SK-N-SH (cell line): ENCODE measurements at regions not wholly inside any gene's neighbourhood (a gene's known extent, or its start where the extent isn't known, plus 50 kb on each side); places are given as distances from the start of the nearest gene placed in this dataset.

Source experiments
- EP300 ChIP-seq, 2 experiments: IDR thresholded peaks; 2 replicates each; pipeline versions ENCODE4 v1.4.0 to v1.6.1; 2012; ENCODE audit warnings: borderline replicate concordance in 1 of 2, low read depth in 1 of 2, low read length in 1 of 2
- FOXJ3 ChIP-seq: sonication (generic); formaldehyde crosslinking; IDR thresholded peaks from 2 replicates; pipeline ENCODE4 v1.5.1; 2020; ENCODE audit warnings: mild to moderate bottlenecking, missing genetic modification reagents
- POLR2AphosphoS5 ChIP-seq: IDR thresholded peaks from 2 replicates; pipeline ENCODE4 v1.6.1; 2012; ENCODE audit warnings: low read depth, low read length
- RFX5 ChIP-seq: IDR thresholded peaks from 2 replicates; pipeline ENCODE4 v1.6.1; 2012; ENCODE audit warnings: mild to moderate bottlenecking, improper control_type of control experiment, low read length
- TF ChIP-seq, protein P1 (sequence below): fragments of 200-600 bp; sonication (generic); IDR thresholded peaks from 2 replicates; pipeline ENCODE4 v1.6.1; 2017; ENCODE audit warnings: antibody characterized with exemption, mild to moderate bottlenecking, moderate library complexity

GRCh38 chr5:89769975-89770374 lies 639.6 kb downstream of the CETN3 start:
- TF ChIP-seq, protein P1, sequence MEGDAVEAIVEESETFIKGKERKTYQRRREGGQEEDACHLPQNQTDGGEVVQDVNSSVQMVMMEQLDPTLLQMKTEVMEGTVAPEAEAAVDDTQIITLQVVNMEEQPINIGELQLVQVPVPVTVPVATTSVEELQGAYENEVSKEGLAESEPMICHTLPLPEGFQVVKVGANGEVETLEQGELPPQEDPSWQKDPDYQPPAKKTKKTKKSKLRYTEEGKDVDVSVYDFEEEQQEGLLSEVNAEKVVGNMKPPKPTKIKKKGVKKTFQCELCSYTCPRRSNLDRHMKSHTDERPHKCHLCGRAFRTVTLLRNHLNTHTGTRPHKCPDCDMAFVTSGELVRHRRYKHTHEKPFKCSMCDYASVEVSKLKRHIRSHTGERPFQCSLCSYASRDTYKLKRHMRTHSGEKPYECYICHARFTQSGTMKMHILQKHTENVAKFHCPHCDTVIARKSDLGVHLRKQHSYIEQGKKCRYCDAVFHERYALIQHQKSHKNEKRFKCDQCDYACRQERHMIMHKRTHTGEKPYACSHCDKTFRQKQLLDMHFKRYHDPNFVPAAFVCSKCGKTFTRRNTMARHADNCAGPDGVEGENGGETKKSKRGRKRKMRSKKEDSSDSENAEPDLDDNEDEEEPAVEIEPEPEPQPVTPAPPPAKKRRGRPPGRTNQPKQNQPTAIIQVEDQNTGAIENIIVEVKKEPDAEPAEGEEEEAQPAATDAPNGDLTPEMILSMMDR, result no peak
- TF ChIP-seq FOXJ3, result no peak
- no peak for TF ChIP-seq EP300 (IDR thresholded peaks at IDR 0.05; ENCODE audit: borderline replicate concordance in 1 of 2, low read depth in 1 of 2, low read length in 1 of 2)
- TF ChIP-seq POLR2AphosphoS5, result no peak
- TF ChIP-seq RFX5, result no peak
